ENCODE measurements at regions not wholly inside any gene's neighbourhood (a gene's known extent, or its start where the extent isn't known, plus 50 kb on each side); places are given as distances from the start of the nearest gene placed in this dataset.

- no peak for DNase-seq
These were observed 51.0 kb upstream of the ARL8B start for GRCh38 chr3:5071061-5071460.

DNA sequence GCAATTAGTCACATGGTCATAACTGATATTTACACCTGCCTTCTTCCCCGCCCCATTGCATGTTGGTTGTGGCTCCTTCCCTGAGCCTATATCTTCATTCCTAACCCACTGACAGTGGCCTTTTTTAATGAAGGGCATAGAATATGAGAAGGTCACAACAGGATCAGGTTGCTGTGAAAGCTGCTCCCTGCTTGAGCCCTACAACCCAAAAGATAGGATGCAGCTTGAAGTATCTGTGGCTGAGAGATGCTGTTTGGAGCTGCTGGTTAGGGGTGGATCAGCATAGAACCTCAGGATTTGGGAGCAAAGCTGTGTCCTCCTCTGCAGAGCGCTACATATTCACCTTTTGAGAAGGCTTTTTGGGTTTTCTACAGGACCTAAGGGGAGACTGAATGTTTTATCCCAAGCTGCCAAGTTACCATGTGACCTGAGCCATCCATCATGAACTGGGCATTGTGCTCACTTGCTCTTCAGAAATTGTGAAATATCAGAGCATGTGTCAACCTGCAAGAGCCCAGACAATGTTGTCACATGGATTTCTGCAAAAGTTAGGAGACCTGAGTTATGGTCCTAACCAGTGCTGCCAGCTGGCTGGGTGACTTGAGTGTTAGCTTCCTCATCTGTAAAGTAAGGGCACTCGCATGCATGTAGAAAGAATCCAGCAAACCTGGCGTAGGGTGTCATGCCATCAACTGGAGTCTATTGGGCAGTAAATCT is 49.8 kb upstream of the ARL8B start:
- no peak for DNase-seq
